GM12801 (cell line): ENCODE measurements at regions not wholly inside any gene's neighbourhood (a gene's known extent, or its start where the extent isn't known, plus 50 kb on each side); places are given as distances from the start of the nearest gene placed in this dataset.

Experiments
- TF ChIP-seq, protein P1 (sequence below): IDR thresholded peaks from one replicate; pipeline ENCODE4 v1.5.1; 2011; ENCODE audit warnings: control low read depth; ENCODE audit not compliant: insufficient read length; ENCODE audit errors: extremely low read depth

DNA sequence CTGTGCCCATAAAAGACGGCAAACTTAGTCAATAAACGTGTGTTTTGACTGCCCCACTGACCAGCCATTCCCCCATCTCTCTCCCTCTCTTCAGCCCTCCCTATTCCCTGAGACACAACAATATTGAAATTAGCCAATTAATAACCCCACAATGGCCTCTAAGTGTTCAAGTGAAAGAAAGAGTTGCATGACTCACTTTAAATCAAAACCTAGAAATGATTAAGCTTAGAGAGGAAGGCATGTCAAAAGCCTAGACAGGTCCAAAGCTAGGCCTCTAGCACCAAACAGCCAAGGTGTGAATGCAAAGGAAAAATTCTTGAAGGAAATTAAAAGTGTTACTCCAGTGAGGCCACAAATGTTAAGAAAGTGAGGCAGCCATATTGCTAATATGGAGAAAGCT lies 261.6 kb upstream of the TBX18 start:
- TF ChIP-seq, protein P1, sequence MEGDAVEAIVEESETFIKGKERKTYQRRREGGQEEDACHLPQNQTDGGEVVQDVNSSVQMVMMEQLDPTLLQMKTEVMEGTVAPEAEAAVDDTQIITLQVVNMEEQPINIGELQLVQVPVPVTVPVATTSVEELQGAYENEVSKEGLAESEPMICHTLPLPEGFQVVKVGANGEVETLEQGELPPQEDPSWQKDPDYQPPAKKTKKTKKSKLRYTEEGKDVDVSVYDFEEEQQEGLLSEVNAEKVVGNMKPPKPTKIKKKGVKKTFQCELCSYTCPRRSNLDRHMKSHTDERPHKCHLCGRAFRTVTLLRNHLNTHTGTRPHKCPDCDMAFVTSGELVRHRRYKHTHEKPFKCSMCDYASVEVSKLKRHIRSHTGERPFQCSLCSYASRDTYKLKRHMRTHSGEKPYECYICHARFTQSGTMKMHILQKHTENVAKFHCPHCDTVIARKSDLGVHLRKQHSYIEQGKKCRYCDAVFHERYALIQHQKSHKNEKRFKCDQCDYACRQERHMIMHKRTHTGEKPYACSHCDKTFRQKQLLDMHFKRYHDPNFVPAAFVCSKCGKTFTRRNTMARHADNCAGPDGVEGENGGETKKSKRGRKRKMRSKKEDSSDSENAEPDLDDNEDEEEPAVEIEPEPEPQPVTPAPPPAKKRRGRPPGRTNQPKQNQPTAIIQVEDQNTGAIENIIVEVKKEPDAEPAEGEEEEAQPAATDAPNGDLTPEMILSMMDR: no peak

DNA sequence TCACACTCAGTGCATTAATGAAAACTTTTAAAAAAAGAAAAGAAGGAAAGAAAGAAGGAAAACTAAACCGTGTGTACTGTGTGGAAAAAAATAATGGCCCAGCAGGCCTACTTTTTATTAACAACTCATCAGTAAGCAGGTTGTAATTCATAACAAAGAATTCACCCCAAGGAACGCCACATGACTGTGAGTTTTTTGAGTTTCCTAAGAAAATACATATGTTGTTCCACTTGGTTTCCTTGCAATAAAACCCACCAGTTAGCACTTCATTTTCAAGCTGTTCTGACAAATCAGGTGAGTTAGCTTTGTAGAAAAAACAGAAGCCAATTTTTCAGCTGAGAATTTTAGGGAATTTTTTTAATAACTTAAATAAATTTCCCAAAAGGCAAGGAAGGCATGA lies 259.3 kb upstream of the TBX18 start:
- TF ChIP-seq, protein P1: no peak

DNA sequence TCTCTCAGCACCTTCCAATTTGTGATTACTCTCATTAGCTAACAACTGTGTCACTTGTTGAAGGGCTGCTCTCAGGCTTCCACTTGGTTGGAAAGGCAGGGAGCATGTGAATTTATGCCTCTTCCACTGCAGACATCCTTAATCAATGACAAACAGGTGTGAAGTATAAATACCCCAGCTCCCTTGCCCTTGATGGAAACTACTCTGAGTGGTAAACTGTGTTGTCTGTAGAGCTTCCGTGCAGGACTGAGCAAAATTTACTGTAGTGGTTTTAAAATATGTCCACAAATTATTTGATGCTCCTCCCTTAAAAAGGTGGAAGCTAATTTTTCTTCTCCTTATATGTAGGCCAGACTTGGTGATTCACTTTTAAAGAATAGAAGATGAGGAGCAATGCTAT lies 253.0 kb upstream of the TBX18 start:
- TF ChIP-seq, protein P1: no peak

DNA sequence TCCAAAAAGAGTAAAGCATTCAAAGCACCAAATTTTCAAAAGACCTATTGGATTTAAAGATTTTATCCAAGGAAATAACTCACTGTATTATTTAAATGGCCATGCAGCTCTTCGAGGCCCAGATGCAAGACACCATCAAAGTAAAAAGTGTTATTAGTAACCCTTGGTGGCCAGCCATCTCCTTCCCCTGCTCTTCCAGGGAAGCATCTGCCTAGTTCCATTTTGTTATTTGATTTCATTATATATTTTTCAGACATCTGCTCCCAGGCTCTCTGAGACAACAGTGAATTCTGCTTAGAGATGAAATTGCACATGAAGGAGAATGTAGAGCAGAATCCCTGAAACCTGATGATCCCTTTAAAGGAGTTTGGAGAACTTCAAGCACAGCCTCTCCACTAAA lies 252.3 kb upstream of the TBX18 start:
- TF ChIP-seq, protein P1: no peak

DNA sequence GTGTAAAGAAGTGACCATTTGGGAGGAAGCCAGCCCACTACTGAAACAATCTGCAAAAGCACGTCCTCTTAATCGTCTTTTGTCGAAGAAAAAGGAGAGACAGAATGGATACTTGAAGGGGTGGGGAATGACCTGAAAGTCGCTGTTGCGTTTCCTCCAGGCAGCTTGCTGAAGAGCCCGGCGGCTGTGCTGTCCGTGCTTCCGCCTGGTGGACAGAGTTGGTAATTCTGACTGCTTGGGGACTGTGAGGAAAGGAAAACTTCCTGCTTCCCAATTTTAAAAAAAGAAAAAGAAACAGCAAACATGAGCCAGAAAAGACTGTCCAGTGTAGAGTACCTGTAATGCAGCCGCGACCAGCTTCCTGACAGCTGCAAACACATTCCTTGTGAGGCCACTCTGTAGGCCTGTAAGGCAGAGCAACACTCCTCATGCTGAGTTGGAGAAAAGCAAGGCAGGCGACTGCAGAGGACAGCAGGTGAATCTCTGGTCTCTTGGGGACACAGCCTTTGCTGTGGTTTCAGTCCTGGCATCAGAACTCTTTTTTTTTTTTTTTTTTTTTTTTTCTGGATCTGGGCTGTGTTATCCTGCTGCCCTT lies 251.1 kb upstream of the TBX18 start:
- TF ChIP-seq, protein P1: no peak

DNA sequence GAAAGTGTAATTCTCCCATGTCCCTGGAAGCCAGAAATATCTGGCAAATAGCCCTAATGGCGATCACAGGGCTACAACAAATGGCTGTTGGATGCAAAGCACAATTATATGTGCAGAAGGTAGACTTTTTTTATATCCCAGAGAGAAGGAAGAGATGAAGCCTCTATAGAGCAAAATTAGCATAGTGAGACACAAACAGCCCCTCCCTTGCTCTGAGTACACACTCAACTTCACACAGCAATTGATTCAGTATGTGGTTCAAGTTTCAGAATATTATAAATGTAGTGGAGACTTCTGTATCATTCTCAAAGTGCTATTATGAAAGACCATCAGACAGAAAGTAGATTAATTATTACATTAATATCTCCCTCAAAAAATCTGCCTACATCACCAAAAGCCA lies 246.5 kb upstream of the TBX18 start:
- TF ChIP-seq, protein P1: no peak

DNA sequence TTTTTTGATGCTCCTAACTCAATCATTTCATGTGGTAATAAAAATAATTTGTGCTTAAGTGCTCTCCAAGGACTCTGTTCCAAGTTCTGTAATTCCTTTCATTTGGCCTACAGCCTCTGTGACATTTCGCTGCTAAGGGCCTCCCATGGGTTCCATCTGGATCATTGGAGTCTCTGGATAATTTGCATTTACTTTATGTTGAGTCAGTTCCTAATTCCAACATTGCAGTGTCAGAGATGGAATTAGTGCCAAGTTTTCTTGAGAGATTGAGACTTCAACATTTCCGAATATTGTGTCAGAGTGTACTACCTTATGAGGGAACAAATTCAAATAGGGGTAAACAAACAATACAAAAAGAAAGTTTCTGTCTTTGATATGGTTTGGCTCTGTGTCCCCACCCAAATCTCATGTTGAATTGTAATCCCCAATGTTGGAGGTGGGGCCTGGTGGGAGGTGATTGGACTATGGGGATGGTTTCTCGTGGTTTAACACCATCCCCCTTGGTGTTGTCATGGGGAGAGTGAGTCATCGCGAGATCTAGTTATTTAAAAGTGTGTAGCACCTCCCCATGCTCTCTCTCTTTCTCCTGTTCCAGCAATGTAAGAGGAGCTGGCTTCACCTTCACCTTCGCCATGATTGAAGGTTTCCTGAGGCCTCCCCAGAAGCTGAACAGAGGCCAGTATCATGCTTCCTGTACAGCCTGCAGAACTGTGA lies 244.1 kb upstream of the TBX18 start:
- TF ChIP-seq, protein P1: no peak
